Breast epithelium (tissue), 3 donors: ENCODE measurements at regions not wholly inside any gene's neighbourhood (a gene's known extent, or its start where the extent isn't known, plus 50 kb on each side); places are given as distances from the start of the nearest gene placed in this dataset.

Experiments
- POLR2A ChIP-seq: fragments of 450-650 bp; IDR thresholded peaks from one replicate; pipeline ENCODE4 v1.6.1; 2016; ENCODE audit warnings: antibody characterized with exemption, mild to moderate bottlenecking, moderate library complexity
- POLR2AphosphoS5 ChIP-seq, 3 donors: sonication (generic); formaldehyde crosslinking; IDR thresholded peaks; one replicate each; pipeline ENCODE4 v1.6.1; 2017; ENCODE audit warnings: antibody characterized with exemption in 3 of 3
- TF ChIP-seq, protein P1 (sequence below), 3 donors: fragments of 450-650 bp; IDR thresholded peaks; one replicate each; pipeline ENCODE4 v1.5.1; 2016 to 2017; ENCODE audit warnings: antibody characterized with exemption in 3 of 3, mild to moderate bottlenecking in 3 of 3, moderate library complexity in 3 of 3

DNA sequence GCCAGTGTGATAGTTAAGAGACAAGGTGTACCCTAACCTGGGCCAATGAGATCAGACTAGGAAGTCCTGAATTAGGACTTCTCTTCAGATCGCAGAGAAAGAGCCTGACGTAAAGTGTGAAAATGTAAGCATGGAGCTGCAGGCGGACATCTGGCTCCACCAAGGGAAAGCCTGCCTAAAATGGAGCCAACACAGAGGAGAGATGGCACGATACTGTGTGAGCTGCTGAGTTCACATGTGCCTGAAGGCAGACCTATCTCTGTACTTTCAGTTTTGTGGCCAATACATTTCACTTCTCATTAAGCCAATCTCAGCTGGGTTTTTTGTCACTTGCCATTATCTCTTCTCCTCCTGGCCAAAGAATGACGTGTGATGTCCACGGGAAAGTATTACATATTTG lies 210.5 kb downstream of the ELAVL2 start:
- TF ChIP-seq, protein P1, sequence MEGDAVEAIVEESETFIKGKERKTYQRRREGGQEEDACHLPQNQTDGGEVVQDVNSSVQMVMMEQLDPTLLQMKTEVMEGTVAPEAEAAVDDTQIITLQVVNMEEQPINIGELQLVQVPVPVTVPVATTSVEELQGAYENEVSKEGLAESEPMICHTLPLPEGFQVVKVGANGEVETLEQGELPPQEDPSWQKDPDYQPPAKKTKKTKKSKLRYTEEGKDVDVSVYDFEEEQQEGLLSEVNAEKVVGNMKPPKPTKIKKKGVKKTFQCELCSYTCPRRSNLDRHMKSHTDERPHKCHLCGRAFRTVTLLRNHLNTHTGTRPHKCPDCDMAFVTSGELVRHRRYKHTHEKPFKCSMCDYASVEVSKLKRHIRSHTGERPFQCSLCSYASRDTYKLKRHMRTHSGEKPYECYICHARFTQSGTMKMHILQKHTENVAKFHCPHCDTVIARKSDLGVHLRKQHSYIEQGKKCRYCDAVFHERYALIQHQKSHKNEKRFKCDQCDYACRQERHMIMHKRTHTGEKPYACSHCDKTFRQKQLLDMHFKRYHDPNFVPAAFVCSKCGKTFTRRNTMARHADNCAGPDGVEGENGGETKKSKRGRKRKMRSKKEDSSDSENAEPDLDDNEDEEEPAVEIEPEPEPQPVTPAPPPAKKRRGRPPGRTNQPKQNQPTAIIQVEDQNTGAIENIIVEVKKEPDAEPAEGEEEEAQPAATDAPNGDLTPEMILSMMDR (IDR thresholded peaks at IDR 0.05) = no peak
- TF ChIP-seq POLR2AphosphoS5 (IDR thresholded peaks at IDR 0.05) = no peak
- no peak for TF ChIP-seq POLR2A
